SK-N-SH (cell line): ENCODE measurements at regions not wholly inside any gene's neighbourhood (a gene's known extent, or its start where the extent isn't known, plus 50 kb on each side); places are given as distances from the start of the nearest gene placed in this dataset.

ENCODE experiments used
- EZH2phosphoT487 ChIP-seq: fragments of 200-600 bp; sonication (generic); IDR thresholded peaks from 2 replicates; pipeline ENCODE4 v1.6.1; 2017; ENCODE audit warnings: low read depth, mixed run types, mild to moderate bottlenecking, antibody characterized with exemption, moderate library complexity, borderline replicate concordance
- GABPA ChIP-seq: IDR thresholded peaks from 2 replicates; pipeline ENCODE4 v1.4.0; 2012; ENCODE audit warnings: low read depth, mild to moderate bottlenecking
- PBX3 ChIP-seq: IDR thresholded peaks from 2 replicates; pipeline ENCODE4; 2012
- TAF1 ChIP-seq: IDR thresholded peaks from 2 replicates; pipeline ENCODE4 v1.6.1; 2012; ENCODE audit warnings: low read depth, mild to moderate bottlenecking, low read length, moderate library complexity, borderline replicate concordance
- TCF12 ChIP-seq: IDR thresholded peaks from 2 replicates; pipeline ENCODE4 v1.4.0; 2012
- TF ChIP-seq, protein P1 (sequence below): fragments of 200-600 bp; sonication (generic); IDR thresholded peaks from 2 replicates; pipeline ENCODE4 v1.6.1; 2017; ENCODE audit warnings: antibody characterized with exemption, mild to moderate bottlenecking, moderate library complexity
- TF ChIP-seq, protein P2 (sequence below): IDR thresholded peaks from 2 replicates; pipeline ENCODE4 v1.4.0; 2012; ENCODE audit warnings: low read depth

DNA sequence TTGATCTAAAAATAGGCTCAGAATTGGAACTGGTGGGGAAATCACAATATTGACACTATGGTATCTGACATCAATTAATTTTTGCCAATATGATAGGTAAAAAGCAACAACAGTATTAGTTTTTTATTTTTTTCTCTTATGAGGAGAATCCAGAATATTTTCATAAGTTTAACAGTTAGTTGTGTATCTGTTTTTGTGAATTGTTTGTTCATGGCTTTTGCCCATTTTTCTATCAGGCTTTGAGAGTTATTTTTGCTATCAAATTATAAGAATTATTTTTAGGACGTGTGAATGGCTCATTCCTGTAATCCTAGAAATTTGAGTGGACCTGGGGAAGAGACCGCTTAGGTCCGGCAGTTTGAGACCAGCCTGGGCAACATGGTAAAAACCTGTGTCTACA lies 608.6 kb upstream of the ADGRB3 start:
- TF ChIP-seq, protein P1, sequence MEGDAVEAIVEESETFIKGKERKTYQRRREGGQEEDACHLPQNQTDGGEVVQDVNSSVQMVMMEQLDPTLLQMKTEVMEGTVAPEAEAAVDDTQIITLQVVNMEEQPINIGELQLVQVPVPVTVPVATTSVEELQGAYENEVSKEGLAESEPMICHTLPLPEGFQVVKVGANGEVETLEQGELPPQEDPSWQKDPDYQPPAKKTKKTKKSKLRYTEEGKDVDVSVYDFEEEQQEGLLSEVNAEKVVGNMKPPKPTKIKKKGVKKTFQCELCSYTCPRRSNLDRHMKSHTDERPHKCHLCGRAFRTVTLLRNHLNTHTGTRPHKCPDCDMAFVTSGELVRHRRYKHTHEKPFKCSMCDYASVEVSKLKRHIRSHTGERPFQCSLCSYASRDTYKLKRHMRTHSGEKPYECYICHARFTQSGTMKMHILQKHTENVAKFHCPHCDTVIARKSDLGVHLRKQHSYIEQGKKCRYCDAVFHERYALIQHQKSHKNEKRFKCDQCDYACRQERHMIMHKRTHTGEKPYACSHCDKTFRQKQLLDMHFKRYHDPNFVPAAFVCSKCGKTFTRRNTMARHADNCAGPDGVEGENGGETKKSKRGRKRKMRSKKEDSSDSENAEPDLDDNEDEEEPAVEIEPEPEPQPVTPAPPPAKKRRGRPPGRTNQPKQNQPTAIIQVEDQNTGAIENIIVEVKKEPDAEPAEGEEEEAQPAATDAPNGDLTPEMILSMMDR: no peak
- TF ChIP-seq GABPA: no peak
- TF ChIP-seq PBX3: no peak
- no peak for TF ChIP-seq TAF1
- no peak for TF ChIP-seq TCF12
- TF ChIP-seq, protein P2, sequence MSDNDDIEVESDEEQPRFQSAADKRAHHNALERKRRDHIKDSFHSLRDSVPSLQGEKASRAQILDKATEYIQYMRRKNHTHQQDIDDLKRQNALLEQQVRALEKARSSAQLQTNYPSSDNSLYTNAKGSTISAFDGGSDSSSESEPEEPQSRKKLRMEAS: no peak
- TF ChIP-seq EZH2phosphoT487: no peak
